SIG-M5 treated with dmso at 0.1 percent for 504 hours (cell line): ENCODE measurements at regions not wholly inside any gene's neighbourhood (a gene's known extent, or its start where the extent isn't known, plus 50 kb on each side); places are given as distances from the start of the nearest gene placed in this dataset.

Source experiments
- DNase-seq: peaks from one replicate; lab custom pipeline; 2025; ENCODE audit not compliant: unreplicated experiment; lab: John Stamatoyannopoulos, UW

GRCh38 chr11:37108436-37109285 lies 510.6 kb upstream of the RAG2 start:
- DNase-seq, result no peak

DNA sequence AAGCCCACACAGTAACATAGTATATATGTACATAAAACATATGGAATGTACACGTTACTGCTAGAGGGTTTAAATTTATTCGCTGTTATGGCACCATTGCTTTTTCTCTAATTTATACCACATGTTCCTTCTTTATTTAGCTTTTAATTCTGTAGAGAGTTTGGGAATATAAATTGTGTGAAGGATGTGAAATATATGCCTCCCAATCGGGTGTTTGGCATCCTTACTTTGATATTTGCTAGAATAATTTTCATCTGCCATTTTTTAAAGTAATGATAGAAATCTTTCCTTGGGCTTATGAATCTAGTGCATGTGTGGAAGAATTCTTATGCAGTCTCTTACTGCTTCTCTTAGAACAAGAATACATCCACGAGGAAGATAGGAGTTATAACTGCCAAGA lies 509.8 kb upstream of the RAG2 start:
- no peak for DNase-seq

- DNase-seq, result no peak
Measured at GRCh38 chr11:37107415-37107814, 509.4 kb upstream of the RAG2 start.

DNA sequence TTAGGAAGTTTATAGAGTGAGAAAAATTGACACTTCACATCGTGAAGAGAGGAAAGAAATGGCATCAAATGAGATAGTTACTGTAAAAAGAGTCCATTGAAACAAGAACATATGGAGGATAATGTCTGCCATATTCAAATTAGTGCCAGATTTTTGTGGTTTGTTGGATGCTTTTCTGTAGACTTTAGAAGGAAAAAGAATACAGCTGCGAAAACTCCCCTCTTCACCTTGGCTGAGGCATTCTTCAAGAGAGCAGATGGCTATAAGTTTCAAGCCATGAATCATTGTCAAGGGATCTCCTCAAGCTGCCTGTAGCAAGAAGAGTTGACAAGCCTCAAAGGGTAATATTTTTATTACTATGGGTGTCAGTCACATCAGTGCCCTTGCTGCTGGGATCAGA lies 507.4 kb upstream of the RAG2 start:
- DNase-seq, result no peak

- DNase-seq, result no peak
Measured at GRCh38 chr11:37104380-37104779, 506.3 kb upstream of the RAG2 start.

DNA sequence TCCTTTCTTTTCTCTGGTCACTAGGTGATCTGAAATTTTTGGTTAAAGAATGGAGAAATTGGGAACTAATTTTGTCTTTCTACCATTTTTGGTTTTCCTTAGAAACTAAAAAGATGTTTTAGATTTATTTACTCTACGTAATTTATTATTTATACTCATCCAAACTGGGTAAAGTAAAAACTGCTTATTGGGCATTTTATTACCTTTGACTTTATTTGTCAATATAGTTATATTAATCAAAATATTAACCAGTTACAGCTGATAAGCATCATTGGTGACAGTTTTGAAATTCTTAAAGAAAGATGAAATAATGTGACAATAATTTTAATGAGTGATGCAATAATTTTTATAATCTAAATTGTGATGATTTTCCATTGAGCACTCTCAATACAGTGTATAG lies 502.0 kb upstream of the RAG2 start:
- DNase-seq, result no peak

GRCh38 chr11:37092487-37092886 lies 494.5 kb upstream of the RAG2 start:
- no peak for DNase-seq

- DNase-seq, result no peak
Measured at GRCh38 chr11:37089439-37089838, 491.4 kb upstream of the RAG2 start.

DNA sequence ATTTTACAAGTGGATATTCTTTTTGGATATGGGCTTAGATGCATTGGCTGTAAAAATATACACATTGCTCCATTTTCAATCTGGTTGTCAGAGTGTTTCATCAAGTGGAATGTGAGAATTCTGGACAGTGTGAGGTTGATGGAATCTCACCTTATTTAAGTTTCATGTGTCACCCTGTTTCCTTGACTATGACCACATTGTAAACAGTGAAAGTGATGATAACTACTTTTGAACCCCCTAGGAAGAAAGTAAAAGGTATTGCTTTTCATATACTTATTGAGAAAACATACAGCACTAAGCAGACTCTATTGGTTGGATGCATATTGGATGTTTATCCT lies 490.5 kb upstream of the RAG2 start:
- no peak for DNase-seq

DNA sequence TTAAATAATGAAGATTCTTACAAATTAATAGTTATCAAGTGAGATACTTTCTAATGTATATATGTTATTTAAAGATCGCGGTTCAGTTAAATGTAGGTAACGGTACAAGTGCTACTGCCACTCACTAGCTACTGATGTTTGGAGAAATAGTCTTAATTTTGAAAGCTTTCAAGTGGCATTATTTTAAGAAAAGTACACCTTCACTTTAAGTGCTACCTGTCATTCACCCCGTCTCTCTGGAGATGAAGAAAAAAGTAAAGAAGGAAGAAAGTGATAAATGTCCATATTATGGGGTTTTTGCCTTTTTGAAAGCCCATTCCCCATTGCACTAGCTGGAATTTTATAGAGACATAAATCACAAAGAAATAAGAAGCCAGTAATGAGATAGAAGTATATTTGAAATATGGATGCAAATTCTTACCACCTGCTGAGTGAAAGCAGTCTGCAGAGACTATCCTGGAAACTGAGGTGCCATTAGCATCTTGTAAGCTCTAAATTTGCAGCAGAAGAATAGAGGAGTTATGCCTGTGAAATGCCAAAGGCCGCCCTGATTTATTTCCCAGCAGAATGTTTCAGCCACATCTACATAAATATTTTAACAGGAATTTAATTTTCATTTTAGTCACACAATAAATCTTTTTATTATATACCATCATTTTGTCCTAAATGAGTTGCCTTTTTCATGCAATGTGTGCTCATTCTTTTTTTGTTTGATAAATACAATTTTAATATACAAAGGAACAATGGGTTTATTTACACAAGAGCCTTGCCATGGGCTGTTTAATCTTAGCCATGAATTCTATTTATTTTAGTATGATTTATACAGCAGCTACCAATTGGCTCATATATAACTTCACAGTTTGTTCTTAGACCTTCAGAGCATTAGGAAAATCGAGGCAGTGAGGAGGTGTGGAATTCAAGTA lies 489.9 kb upstream of the RAG2 start:
- no peak for DNase-seq

GRCh38 chr11:37078521-37078920 lies 480.5 kb upstream of the RAG2 start:
- DNase-seq, result no peak

DNA sequence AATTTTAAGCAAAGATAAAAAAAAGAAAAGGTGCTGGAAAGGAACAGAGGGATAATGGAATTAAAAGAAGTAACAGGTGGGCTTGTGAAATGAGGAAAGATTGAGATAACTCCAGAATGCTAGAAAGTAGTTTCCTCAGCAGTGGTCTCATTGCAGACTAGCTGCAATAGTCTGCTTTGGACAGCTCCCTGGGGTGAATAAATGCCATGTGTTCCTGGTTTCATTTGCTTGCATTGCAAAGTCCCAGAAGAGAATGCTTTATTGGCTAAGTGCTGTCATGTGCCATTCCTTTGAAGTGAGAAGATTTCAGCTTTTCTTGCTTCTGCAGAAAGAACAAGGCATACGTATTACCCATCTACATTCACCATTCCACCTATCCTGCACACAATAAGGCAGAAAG lies 478.8 kb upstream of the RAG2 start:
- no peak for DNase-seq

DNA sequence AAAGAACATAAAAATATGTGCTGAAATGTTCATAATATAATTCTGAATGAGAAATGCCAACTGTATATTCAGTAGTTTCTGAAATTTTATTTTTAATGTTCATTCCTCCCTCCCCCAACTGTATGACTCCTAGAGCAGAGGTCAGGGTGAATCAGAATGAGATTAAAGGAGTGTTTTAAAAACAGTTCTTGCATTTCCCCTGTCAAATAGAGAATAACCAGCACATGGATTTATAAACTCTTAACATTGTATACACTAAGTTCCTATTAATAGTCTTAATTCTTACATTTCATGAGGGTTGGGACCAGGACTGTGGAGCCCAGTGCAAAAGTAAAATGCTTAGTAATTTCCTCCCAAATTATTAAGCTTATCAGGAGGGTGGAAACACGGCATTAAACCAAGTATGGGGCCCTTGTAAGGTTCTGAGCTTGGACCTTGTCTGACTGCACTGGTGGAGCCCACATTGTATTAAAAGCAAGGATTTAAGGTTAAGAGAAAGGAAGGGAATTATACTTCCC lies 474.6 kb upstream of the RAG2 start:
- no peak for DNase-seq

- DNase-seq, result no peak
Measured at GRCh38 chr11:37050311-37050710, 452.3 kb upstream of the RAG2 start.

GRCh38 chr11:37040921-37041320 lies 442.9 kb upstream of the RAG2 start:
- DNase-seq, result no peak

DNA sequence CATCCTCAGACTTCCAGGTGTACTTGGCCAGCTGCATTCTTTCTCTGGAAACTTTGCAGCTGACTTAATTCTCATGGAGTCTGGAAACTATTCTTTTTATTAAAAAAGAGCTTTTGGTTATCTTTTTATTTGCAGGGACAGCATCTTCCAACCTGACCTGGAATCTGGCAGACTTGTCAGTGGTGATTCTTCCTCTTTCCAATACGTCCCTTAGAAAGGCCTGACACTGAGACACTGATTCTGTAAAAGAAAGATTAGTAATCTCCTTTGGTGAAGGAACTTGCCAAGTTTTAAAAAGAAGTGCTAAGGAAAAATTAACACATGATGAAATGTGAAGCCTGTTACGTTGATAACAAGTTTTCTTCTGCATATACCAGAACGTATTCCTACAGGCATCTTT lies 440.9 kb upstream of the RAG2 start:
- no peak for DNase-seq

- no peak for DNase-seq
Measured at GRCh38 chr11:37026741-37027140, 428.7 kb upstream of the RAG2 start.

- no peak for DNase-seq
Measured at GRCh38 chr11:37026326-37026725, 428.3 kb upstream of the RAG2 start.

DNA sequence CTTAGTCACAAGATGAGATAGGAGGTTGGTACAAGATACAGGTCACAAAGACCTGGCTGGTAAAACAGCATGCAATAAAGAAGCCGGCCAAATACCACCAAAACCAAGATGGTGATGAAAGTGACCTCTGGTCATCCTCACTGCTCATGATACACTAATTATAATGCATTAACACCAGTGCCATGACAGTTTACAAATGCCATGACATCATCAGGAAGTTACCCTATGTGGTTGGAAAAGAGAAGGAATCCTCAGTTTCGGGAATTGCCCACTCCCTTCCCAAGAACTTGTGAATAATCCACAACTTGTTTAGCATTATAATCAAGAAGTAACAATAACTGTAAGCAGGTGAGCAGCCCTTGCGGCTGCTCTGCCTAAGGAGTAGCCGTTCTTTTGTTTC lies 408.5 kb upstream of the RAG2 start:
- no peak for DNase-seq

- no peak for DNase-seq
Measured at GRCh38 chr11:37002831-37003230, 404.8 kb upstream of the RAG2 start.

DNA sequence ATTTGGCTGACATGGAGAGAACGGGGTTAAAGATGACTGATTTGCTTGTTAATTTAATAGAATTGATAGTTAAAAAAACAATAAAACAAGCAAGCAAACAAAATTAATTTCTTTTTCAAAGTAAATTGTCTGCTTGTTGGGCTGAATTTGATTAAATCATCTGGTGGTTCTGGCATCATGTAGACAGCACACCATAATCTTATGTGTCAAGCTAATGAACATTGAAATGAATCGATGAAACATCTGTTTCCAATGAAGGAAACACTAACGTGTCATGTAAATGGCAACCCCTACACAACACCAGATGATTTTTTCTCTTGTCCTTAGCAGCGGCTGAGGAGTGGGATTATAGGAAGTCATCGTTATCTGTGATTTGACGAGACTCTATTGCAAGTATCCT lies 399.6 kb upstream of the RAG2 start:
- no peak for DNase-seq

GRCh38 chr11:36996795-36997194 lies 398.8 kb upstream of the RAG2 start:
- no peak for DNase-seq
